PC-9 (cell line): ENCODE measurements at regions not wholly inside any gene's neighbourhood (a gene's known extent, or its start where the extent isn't known, plus 50 kb on each side); places are given as distances from the start of the nearest gene placed in this dataset.

Source experiments
- BruUV-seq: library from RNA; stranded (reverse); fragments of 400-500 nt; replicated peaks from 2 replicates; lab custom pipeline; 2021; lab: Mats Ljungman, UMichigan
- CTCF ChIA-PET: fragments of 300-600 bp; sonication (Branson Sonifier 250); formaldehyde crosslinking; loops from one replicate; lab custom pipeline; 2022; ENCODE audit warnings: antibody characterized with exemption; lab: Charles Lee
- POLR2A ChIA-PET: fragments of 300-600 bp; sonication (Branson Sonifier 250); formaldehyde crosslinking; loops from one replicate; lab custom pipeline; 2022; ENCODE audit warnings: antibody characterized with exemption; ENCODE audit not compliant: unreplicated experiment; lab: Charles Lee
- DNase-seq, 2 experiments: peaks; one replicate each; pipeline versions ENCODE4 v3.0.0 to v3.0.0-alpha.2; 2015 to 2022; ENCODE audit warnings: mixed read lengths in 1 of 2
- H2AFZ ChIP-seq: fragments of 200-600 bp; sonication (generic); 2 replicates; pipeline ENCODE4 v1.8.1; 2017; ENCODE audit warnings: antibody characterized with exemption
- H3F3A ChIP-seq: fragments of 200-600 bp; sonication (generic); 2 replicates; pipeline ENCODE4 v1.8.1; 2017; ENCODE audit warnings: antibody characterized with exemption, mild to moderate bottlenecking, low read depth; ENCODE audit not compliant: insufficient read depth
- H3K27ac ChIP-seq: fragments of 200-600 bp; sonication (generic); 2 replicates; pipeline ENCODE4 v1.6.1; 2016; ENCODE audit warnings: mixed run types
- H3K27me3 ChIP-seq: fragments of 200-600 bp; sonication (generic); 2 replicates; pipeline ENCODE4 v1.6.1; 2016; ENCODE audit warnings: low read depth, mixed run types; ENCODE audit not compliant: insufficient read depth
- H3K36me3 ChIP-seq: fragments of 200-600 bp; sonication (generic); 2 replicates; pipeline ENCODE4 v1.6.1; 2016; ENCODE audit warnings: low read depth, mixed run types
- H3K4me1 ChIP-seq: fragments of 200-600 bp; sonication (generic); replicated peaks from 2 replicates; pipeline ENCODE4 v1.6.1; 2016; ENCODE audit warnings: mixed run types; ENCODE audit not compliant: insufficient read depth
- H3K4me2 ChIP-seq: fragments of 200-600 bp; sonication (generic); 2 replicates; pipeline ENCODE4 v1.6.1; 2017; ENCODE audit warnings: mixed run types
- H3K4me3 ChIP-seq: fragments of 200-600 bp; sonication (generic); 2 replicates; pipeline ENCODE4 v1.6.1; 2016; ENCODE audit warnings: mixed run types
- H3K79me2 ChIP-seq: fragments of 200-600 bp; sonication (generic); 2 replicates; pipeline ENCODE4 v1.6.1; 2017; ENCODE audit warnings: low read depth, mixed run types
- H3K9me2 ChIP-seq: fragments of 200-600 bp; sonication (generic); 2 replicates; pipeline ENCODE4 v1.8.1; 2017; ENCODE audit warnings: mild to moderate bottlenecking; ENCODE audit not compliant: insufficient read depth
- H3K9me3 ChIP-seq: fragments of 200-600 bp; sonication (generic); 2 replicates; pipeline ENCODE4 v1.8.1; 2016; ENCODE audit warnings: low read depth; ENCODE audit not compliant: insufficient read depth
- H4K20me1 ChIP-seq: fragments of 200-600 bp; sonication (generic); 2 replicates; pipeline ENCODE4 v1.8.1; 2017; ENCODE audit not compliant: insufficient read depth
- EZH2 ChIP-seq: fragments of 200-600 bp; sonication (generic); IDR thresholded peaks from 2 replicates; pipeline ENCODE4 v1.8.0; 2017; ENCODE audit warnings: antibody characterized with exemption, low read depth
- intact Hi-C: fragments of 100-400 bp; cut with micrococcal nuclease; formaldehyde crosslinking; loops from one replicate; pipeline ENCODE4 v1.10.0; 2022; ENCODE audit not compliant: unreplicated experiment
- TF ChIP-seq, protein P1 (sequence below): fragments of 200-600 bp; sonication (generic); conservative IDR thresholded peaks from 2 replicates; pipeline ENCODE4 v1.6.1; 2017; ENCODE audit warnings: mixed run types, antibody characterized with exemption, mild to moderate bottlenecking, moderate library complexity

DNA sequence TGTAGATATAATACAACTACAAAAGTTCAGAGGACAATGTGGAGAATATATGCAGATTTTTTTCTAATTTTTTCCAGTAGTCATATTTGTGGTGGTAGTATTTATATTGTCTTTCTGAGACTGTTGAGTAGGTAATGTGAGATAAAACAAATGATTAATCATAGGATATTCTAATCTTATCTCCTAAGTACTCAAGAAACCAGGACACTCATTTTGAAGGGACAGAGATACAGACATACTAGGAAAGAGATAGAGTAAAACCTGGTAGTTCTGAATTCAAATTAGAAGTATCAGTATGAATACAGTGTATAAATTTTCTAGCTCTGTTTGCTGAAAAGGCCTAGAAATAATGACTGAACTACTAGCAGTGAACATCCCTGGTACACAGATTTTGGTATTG lies 141.7 kb upstream of the ASIC2 start:
- DNase-seq, result no peak
- H4K20me1 ChIP-seq, result no peaks in the 10 kb centered on the region
- POLR2A ChIA-PET, result no interaction called here
- H2AFZ ChIP-seq, result no peak overlapping the region
- H3K4me3 ChIP-seq, result no peak overlapping the region
- no peak overlapping the region for H3K27ac ChIP-seq
- TF ChIP-seq, protein P1, sequence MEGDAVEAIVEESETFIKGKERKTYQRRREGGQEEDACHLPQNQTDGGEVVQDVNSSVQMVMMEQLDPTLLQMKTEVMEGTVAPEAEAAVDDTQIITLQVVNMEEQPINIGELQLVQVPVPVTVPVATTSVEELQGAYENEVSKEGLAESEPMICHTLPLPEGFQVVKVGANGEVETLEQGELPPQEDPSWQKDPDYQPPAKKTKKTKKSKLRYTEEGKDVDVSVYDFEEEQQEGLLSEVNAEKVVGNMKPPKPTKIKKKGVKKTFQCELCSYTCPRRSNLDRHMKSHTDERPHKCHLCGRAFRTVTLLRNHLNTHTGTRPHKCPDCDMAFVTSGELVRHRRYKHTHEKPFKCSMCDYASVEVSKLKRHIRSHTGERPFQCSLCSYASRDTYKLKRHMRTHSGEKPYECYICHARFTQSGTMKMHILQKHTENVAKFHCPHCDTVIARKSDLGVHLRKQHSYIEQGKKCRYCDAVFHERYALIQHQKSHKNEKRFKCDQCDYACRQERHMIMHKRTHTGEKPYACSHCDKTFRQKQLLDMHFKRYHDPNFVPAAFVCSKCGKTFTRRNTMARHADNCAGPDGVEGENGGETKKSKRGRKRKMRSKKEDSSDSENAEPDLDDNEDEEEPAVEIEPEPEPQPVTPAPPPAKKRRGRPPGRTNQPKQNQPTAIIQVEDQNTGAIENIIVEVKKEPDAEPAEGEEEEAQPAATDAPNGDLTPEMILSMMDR, result no peak
- no peak for TF ChIP-seq EZH2
- intact Hi-C loops, result no loop called here
- CTCF ChIA-PET, result no interaction called here
- no peaks in the 10 kb centered on the region for H3K9me3 ChIP-seq
- no peaks in the 10 kb centered on the region for H3K36me3 ChIP-seq
- H3K9me2 ChIP-seq, result no peaks in the 10 kb centered on the region
- BruUV-seq, result no TSS peak
- H3K79me2 ChIP-seq, result no peaks in the 10 kb centered on the region
- H3F3A ChIP-seq, result no peaks in the 10 kb centered on the region
- no peak overlapping the region for H3K4me2 ChIP-seq
- H3K27me3 ChIP-seq, result peaks cover 5% of the 10 kb centered on the region; the same call in 1 of the 2 replicates
- H3K4me1 ChIP-seq, result no peaks in the 10 kb centered on the region

DNA sequence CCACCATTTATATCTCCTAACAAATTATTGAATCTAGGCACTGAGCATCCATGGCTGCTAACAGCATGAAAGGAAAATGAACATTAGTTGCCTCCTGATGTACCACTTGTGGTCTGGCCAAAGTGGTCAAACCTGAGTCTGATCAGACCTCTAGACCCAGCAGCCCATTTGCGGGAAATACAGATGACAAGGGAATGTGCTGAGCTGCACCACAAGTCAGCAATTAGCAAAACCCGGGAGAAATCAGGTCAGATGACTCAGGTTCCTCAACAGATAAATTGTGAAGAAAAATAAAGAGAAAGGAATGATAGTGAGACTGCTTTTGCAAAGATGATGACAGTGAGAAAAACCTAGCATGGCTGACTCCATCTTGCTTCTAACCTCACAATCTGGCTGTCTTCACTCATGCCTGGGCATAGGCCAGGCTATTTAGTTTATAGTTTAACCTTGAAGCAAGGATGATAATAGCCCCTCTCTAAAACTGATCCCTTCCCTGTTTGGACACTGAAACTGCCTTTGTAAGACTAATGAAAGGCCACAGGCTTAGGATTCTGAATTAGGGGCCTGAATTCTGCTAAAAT lies 142.7 kb upstream of the ASIC2 start:
- no peak for DNase-seq
- H2AFZ ChIP-seq, result no peak overlapping the region
- H3K9me2 ChIP-seq, result no peaks in the 10 kb centered on the region

DNA sequence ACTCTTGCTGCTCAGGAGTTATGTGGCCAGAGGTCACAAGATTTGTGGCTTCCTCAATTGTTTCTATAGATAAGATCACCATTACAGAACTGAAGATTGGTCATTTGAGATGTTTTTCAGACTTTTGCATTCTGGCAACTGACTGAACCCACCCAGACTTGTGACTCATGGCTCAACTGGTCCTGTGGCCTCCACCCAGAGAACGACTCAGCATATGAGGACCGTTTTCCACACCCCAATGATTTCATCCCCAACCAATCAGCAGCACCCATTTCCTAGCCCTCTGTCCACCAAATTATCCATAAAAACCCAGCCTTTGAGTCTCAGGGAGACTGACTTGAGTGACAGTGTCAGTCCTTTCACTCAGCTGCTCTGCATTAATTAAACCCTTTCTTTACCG lies 143.2 kb upstream of the ASIC2 start:
- Histone ChIP-seq H3K27ac (no peak overlapping the region), H2AFZ (no peak overlapping the region), H3K4me3 (no peak overlapping the region), H3K9me2 (no peaks in the 10 kb centered on the region), H3K9me3 (no peaks in the 10 kb centered on the region), H3K36me3 (no peaks in the 10 kb centered on the region), H3K27me3 (peaks cover 5% of the 10 kb centered on the region; the same call in 1 of the 2 replicates), H3K4me1 (no peaks in the 10 kb centered on the region), H4K20me1 (no peaks in the 10 kb centered on the region), H3K79me2 (no peaks in the 10 kb centered on the region), H3K4me2 (no peak overlapping the region), H3F3A (no peaks in the 10 kb centered on the region)
- CTCF ChIA-PET, result no interaction called here
- TF ChIP-seq, protein P1, result no peak
- TF ChIP-seq EZH2, result no peak
- POLR2A ChIA-PET, result no interaction called here
- no peak for DNase-seq
- BruUV-seq, result no TSS peak
- intact Hi-C loops, result no loop called here

More for the DNA sequence above, 142.7 kb upstream of the ASIC2 start:
- H4K20me1 ChIP-seq, result no peaks in the 10 kb centered on the region
- TF ChIP-seq EZH2, result no peak
- TF ChIP-seq, protein P1, result no peak
- no peak overlapping the region for H3K4me2 ChIP-seq
- no TSS peak for BruUV-seq
- H3K9me3 ChIP-seq, result no peaks in the 10 kb centered on the region
- no peaks in the 10 kb centered on the region for H3K36me3 ChIP-seq
- no peaks in the 10 kb centered on the region for H3F3A ChIP-seq
- no peak overlapping the region for H3K27ac ChIP-seq
- no peak overlapping the region for H3K4me3 ChIP-seq
- intact Hi-C loops, result no loop called here
- H3K4me1 ChIP-seq, result no peaks in the 10 kb centered on the region
- ChIA-PET CTCF (no interaction called here), POLR2A (no interaction called here)
- peaks cover 5% of the 10 kb centered on the region; the same call in 1 of the 2 replicates for H3K27me3 ChIP-seq
- no peaks in the 10 kb centered on the region for H3K79me2 ChIP-seq
